Right atrium auricular region (tissue), 2 donors: ENCODE measurements at regions not wholly inside any gene's neighbourhood (a gene's known extent, or its start where the extent isn't known, plus 50 kb on each side); places are given as distances from the start of the nearest gene placed in this dataset.

Experiments
- DNase-seq: peaks from one replicate; pipeline ENCODE4 v3.0.0-alpha.2; 2019; ENCODE audit warnings: low spot score
- H3K27ac ChIP-seq, 2 donors: fragments of 200-600 bp; sonication (generic); 1 replicate in 1 of 2; 2 replicates in 1 of 2; pipeline ENCODE4 v1.5.1; 2016 to 2019
- H3K27me3 ChIP-seq, 2 donors: fragments of 200-600 bp; sonication (generic); one replicate each; pipeline versions ENCODE4 v1.5.1 to v1.6.0; 2017 to 2019
- H3K36me3 ChIP-seq: fragments of 200-600 bp; sonication (generic); one replicate; pipeline ENCODE4 v1.5.1; 2016
- H3K4me1 ChIP-seq, 2 donors: fragments of 200-600 bp; sonication (generic); one replicate each; pipeline versions ENCODE4 v1.5.1 to v1.6.0; 2017 to 2019
- H3K4me3 ChIP-seq, 2 donors: fragments of 200-600 bp; sonication (generic); 1 replicate in 1 of 2; 2 replicates in 1 of 2; pipeline ENCODE4 v1.5.1; 2017 to 2019; ENCODE audit warnings: mild to moderate bottlenecking in 1 of 2, moderate library complexity in 1 of 2
- H3K9me3 ChIP-seq, 2 donors: fragments of 200-600 bp; sonication (generic); one replicate each; pipeline ENCODE4 v1.5.1; 2019
- TF ChIP-seq, protein P1 (sequence below), 2 donors: fragments of 200-600 bp; sonication (generic); IDR thresholded peaks; one replicate each; pipeline ENCODE4 v1.5.1; 2019; ENCODE audit warnings: antibody characterized with exemption in 2 of 2

DNA sequence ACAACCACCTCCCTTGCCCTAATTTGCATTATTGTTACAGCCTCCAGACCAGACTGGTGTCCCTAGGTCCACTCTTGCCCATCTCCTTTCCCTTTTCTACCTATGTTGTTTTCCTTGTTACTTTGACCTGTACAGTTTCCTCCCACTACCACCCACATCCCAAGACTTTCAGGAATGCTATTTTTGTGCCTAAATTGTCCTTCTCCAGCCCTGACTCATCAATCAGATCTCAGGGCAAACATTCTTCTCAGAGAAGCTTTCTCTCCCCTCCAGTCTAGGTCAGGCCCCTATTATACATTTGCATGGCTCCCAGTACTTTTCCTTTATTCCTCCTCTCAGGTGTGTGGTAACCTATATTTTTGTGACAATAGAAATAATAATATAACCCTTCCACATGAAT, 241.5 kb downstream of the IGSF11 start:
- Histone ChIP-seq H3K27me3 (no peaks in the 10 kb centered on the region), H3K4me1 (no peaks in the 10 kb centered on the region), H3K9me3 (no peaks in the 10 kb centered on the region), H3K36me3 (no peaks in the 10 kb centered on the region), H3K4me3 (no peak overlapping the region), H3K27ac (no peak overlapping the region)
- TF ChIP-seq, protein P1, sequence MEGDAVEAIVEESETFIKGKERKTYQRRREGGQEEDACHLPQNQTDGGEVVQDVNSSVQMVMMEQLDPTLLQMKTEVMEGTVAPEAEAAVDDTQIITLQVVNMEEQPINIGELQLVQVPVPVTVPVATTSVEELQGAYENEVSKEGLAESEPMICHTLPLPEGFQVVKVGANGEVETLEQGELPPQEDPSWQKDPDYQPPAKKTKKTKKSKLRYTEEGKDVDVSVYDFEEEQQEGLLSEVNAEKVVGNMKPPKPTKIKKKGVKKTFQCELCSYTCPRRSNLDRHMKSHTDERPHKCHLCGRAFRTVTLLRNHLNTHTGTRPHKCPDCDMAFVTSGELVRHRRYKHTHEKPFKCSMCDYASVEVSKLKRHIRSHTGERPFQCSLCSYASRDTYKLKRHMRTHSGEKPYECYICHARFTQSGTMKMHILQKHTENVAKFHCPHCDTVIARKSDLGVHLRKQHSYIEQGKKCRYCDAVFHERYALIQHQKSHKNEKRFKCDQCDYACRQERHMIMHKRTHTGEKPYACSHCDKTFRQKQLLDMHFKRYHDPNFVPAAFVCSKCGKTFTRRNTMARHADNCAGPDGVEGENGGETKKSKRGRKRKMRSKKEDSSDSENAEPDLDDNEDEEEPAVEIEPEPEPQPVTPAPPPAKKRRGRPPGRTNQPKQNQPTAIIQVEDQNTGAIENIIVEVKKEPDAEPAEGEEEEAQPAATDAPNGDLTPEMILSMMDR (IDR thresholded peaks at IDR 0.05) = no peak
- no peak for DNase-seq

DNA sequence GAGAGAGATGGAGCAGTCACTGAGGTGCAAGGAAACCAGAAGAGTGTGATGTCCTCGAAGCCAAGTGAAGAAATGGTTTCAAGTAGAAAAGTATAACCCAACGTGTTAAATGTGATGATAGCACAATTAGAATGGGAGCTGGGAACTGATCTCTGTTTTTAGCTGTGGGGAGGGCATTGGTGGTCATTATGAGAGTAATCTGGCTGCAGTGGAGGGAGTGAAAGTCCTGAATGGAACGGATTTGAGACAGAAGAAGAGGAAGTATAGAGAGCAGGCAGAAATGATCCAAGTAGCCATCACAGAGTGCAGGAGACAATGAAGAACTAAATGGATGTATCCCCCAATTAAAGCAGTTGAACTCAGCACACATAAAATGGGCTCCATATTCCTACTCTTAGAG, 235.3 kb downstream of the IGSF11 start:
- Histone ChIP-seq H3K4me3 (no peak overlapping the region), H3K36me3 (no peaks in the 10 kb centered on the region), H3K9me3 (no peaks in the 10 kb centered on the region), H3K27me3 (no peaks in the 10 kb centered on the region), H3K27ac (no peak overlapping the region), H3K4me1 (peaks cover 0 to 7% of the 10 kb centered on the region in 2 donors)
- DNase-seq = no peak
- TF ChIP-seq, protein P1 (IDR thresholded peaks at IDR 0.05) = no peak

DNA sequence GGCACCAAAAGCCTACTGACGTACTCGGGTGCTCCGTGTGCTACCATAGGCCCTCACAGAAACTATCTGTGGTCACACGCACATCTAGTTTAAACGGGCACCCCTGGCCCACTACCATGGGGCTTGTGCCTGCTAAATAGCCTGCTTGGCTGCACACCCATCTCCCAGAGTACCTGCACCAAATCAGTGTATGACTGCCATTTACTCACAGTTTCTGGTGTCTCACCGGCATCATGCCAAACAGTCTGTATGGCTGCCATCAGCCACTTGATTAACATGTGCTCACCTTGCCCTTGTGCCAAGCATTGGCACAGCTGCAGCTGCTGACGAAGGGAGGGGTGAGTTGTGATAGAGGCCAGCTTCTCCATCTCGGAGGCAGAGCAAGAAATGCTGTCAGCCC, 232.7 kb downstream of the IGSF11 start:
- H3K4me1 ChIP-seq = peaks cover 0 to 7% of the 10 kb centered on the region in 2 donors
- H3K36me3 ChIP-seq = no peaks in the 10 kb centered on the region
- TF ChIP-seq, protein P1 (IDR thresholded peaks at IDR 0.05) = no peak
- DNase-seq = no peak
- no peaks in the 10 kb centered on the region for H3K9me3 ChIP-seq
- H3K4me3 ChIP-seq = no peak overlapping the region
- H3K27ac ChIP-seq = peak overlapping the region in 1 of 2 donors; percentile 4
- no peaks in the 10 kb centered on the region for H3K27me3 ChIP-seq

DNA sequence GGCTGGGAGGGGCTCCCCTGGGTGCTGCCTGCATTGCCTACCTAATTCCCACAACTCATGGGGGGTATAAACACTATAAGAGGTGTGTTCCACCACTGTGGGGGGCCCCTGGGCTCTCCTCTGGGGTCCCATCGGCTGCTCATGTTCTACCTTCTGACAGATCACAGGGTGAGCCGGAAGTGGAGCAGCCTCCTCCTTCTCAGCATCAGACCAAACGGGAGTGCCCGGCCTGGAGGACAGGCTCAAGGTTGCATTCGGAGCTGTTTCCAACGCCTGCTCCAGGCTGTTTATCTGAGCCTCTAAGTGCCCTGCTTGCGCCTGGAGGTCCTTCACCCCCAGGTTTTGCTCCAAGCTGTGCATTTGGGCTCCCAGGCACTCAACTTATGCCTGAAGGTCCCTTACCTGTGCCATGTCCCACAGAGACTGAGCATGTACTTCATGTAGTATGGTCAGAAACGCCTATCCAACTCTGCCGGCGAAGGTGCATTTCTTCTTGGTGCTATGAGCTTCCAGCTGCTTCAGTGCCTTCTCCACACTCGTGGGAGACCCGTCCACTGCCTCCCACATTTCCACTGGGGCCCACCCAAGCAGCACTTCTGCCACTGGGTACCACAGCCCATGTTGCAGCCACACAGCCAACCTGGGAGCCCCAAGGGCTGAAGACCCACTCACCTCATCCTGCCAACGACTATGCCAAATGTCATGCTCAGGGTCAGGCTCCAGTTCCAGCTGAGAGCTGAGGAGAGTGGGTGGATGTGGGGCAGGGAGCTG, 232.1 kb downstream of the IGSF11 start:
- peaks cover 0 to 7% of the 10 kb centered on the region in 2 donors for H3K4me1 ChIP-seq
- DNase-seq = no peak
- no peak overlapping the region for H3K4me3 ChIP-seq
- no peaks in the 10 kb centered on the region for H3K27me3 ChIP-seq
- no peaks in the 10 kb centered on the region for H3K36me3 ChIP-seq
- peak overlapping the region in 1 of 2 donors; percentile 4 for H3K27ac ChIP-seq
- H3K9me3 ChIP-seq = no peaks in the 10 kb centered on the region
- TF ChIP-seq, protein P1 (IDR thresholded peaks at IDR 0.05) = no peak

DNA sequence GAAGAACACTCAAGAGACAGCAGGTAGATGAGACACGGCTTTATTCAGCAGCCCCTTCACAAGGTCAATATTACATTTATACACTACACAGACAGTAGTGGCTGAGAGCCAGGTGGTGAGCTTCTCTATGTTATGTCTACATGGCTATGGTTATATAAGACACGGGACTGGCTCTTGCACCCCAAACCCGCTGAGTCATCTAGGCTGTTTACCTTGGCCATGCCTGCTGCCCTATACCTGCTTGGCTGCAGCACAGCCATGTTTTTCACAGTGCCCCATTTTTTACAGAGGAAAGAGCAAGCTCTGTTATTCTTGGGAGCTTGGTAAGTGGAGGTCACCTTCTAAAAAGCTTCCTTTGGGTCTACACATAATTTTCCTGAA, 231.6 kb downstream of the IGSF11 start:
- no peak overlapping the region for H3K4me3 ChIP-seq
- H3K27ac ChIP-seq = no peak overlapping the region
- H3K36me3 ChIP-seq = no peaks in the 10 kb centered on the region
- DNase-seq = no peak
- peaks cover 0 to 7% of the 10 kb centered on the region in 2 donors for H3K4me1 ChIP-seq
- no peaks in the 10 kb centered on the region for H3K9me3 ChIP-seq
- TF ChIP-seq, protein P1 (IDR thresholded peaks at IDR 0.05) = no peak
- H3K27me3 ChIP-seq = no peaks in the 10 kb centered on the region

DNA sequence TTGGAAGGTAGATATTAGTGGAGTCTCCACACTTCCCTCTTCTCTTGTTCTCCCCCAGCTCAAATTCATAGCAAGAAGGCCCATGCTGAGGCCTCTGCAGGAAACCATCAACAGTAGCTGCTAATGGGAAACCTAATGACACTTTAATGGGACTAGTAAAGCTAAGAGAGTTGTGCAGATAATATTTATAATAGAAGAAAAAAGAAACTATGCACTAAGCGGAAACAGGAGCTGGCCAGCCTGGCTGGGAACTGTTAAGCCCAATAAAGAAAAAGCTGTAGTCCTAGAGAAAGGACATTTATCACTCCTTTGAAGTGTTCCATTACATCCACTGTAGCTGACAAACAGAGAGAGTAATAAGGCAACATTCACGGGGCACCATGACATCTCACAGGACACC, 229.6 kb downstream of the IGSF11 start:
- no peak overlapping the region for H3K27ac ChIP-seq
- H3K36me3 ChIP-seq = no peaks in the 10 kb centered on the region
- H3K27me3 ChIP-seq = no peaks in the 10 kb centered on the region
- no peak overlapping the region for H3K4me3 ChIP-seq
- DNase-seq = no peak
- TF ChIP-seq, protein P1 (IDR thresholded peaks at IDR 0.05) = no peak
- peaks cover 0 to 7% of the 10 kb centered on the region in 2 donors for H3K4me1 ChIP-seq
- H3K9me3 ChIP-seq = no peaks in the 10 kb centered on the region
